ENCODE measurements at regions not wholly inside any gene's neighbourhood (a gene's known extent, or its start where the extent isn't known, plus 50 kb on each side); places are given as distances from the start of the nearest gene placed in this dataset.

- DNase-seq = no peak
- Histone ChIP-seq H3K36me3 (ENCODE audit: low read depth, low read length) (no peaks in the 10 kb centered on the region), H3K9me3 (ENCODE audit: low read length) (no peaks in the 10 kb centered on the region), H3K4me1 (ENCODE audit: insufficient read depth, low read length) (no peaks in the 10 kb centered on the region), H2AFZ (ENCODE audit: low read length) (no peak overlapping the region), H3F3A (ENCODE audit: low read length, unreplicated experiment) (no peaks in the 10 kb centered on the region), H3K4me2 (ENCODE audit: low read length) (no peak overlapping the region), H3K4me3 (ENCODE audit: low read length) (no peak overlapping the region), H3K27me3 (ENCODE audit: low read length) (no peaks in the 10 kb centered on the region), H3K79me2 (ENCODE audit: low read length) (no peaks in the 10 kb centered on the region), H3K27ac (ENCODE audit: low read length) (no peak overlapping the region), H4K20me1 (ENCODE audit: low read length) (no peaks in the 10 kb centered on the region), H3K9me2 (replicated peaks; ENCODE audit: low read length) (no peaks in the 10 kb centered on the region), H3K9ac (ENCODE audit: low read length) (no peak overlapping the region)
- intact Hi-C loops (cut with micrococcal nuclease) = no loop called here
- ChIA-PET CTCF (no interaction called here), POLR2A (ENCODE audit: unreplicated experiment) (no interaction called here)
- no TSS peak for BruUV-seq (replicated peaks)
- TF ChIP-seq CTCF (conservative IDR thresholded peaks at IDR 0.05; ENCODE audit: low read depth, low read length) = no peak
- TF ChIP-seq EZH2phosphoT487 (IDR thresholded peaks at IDR 0.05; ENCODE audit: borderline replicate concordance, low read length) = no peak
- no peak for TF ChIP-seq EZH2 (IDR thresholded peaks at IDR 0.05; ENCODE audit: low read length, unreplicated experiment)
- no peak for ATAC-seq
Observed at GRCh38 chr10:84075226-84076046, 63.9 kb upstream of the GHITM start.

DNA sequence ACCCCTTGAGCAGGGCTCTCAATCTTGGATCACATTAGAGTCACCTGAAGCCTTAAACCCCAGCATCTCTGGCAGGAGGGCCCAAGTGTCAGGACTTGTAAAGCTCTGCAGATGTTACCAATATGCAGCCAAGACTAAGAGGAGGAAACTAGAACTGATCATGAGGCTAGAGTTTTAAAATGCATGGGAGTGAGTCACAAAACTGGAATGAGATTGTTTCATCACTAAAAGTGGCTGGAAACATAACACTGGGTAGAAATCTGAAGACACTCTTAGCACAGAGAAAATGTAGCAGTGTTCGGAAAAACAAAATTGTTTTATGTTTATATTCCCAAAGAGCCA, 63.3 kb upstream of the GHITM start:
- no peak overlapping the region for H3K27ac ChIP-seq (ENCODE audit: low read length)
- H3K4me3 ChIP-seq (ENCODE audit: low read length) = no peak overlapping the region
- intact Hi-C loops (cut with micrococcal nuclease) = no loop called here
- DNase-seq (no peak), ATAC-seq (no peak)
- POLR2A ChIA-PET (ENCODE audit: unreplicated experiment) = no interaction called here
- H3K79me2 ChIP-seq (ENCODE audit: low read length) = no peaks in the 10 kb centered on the region
- H2AFZ ChIP-seq (ENCODE audit: low read length) = no peak overlapping the region
- no peaks in the 10 kb centered on the region for H4K20me1 ChIP-seq (ENCODE audit: low read length)
- no peaks in the 10 kb centered on the region for H3F3A ChIP-seq (ENCODE audit: low read length, unreplicated experiment)
- TF ChIP-seq EZH2 (IDR thresholded peaks at IDR 0.05; ENCODE audit: low read length, unreplicated experiment) = no peak
- no peak for TF ChIP-seq EZH2phosphoT487 (IDR thresholded peaks at IDR 0.05; ENCODE audit: borderline replicate concordance, low read length)
- TF ChIP-seq CTCF (conservative IDR thresholded peaks at IDR 0.05; ENCODE audit: low read depth, low read length) = no peak
- H3K27me3 ChIP-seq (ENCODE audit: low read length) = no peaks in the 10 kb centered on the region
- no peaks in the 10 kb centered on the region for H3K36me3 ChIP-seq (ENCODE audit: low read depth, low read length)
- H3K9me3 ChIP-seq (ENCODE audit: low read length) = no peaks in the 10 kb centered on the region
- CTCF ChIA-PET = no interaction called here
- no peaks in the 10 kb centered on the region for H3K4me1 ChIP-seq (ENCODE audit: insufficient read depth, low read length)
- H3K4me2 ChIP-seq (ENCODE audit: low read length) = no peak overlapping the region
- no peaks in the 10 kb centered on the region for H3K9me2 ChIP-seq (replicated peaks; ENCODE audit: low read length)
- H3K9ac ChIP-seq (ENCODE audit: low read length) = no peak overlapping the region
- BruUV-seq (replicated peaks) = no TSS peak

- Histone ChIP-seq H4K20me1 (ENCODE audit: low read length) (no peaks in the 10 kb centered on the region), H3K9me3 (ENCODE audit: low read length) (no peaks in the 10 kb centered on the region), H2AFZ (ENCODE audit: low read length) (no peak overlapping the region), H3K4me3 (ENCODE audit: low read length) (no peak overlapping the region), H3K36me3 (ENCODE audit: low read depth, low read length) (no peaks in the 10 kb centered on the region), H3K4me2 (ENCODE audit: low read length) (no peak overlapping the region), H3K27ac (ENCODE audit: low read length) (no peak overlapping the region), H3K9ac (ENCODE audit: low read length) (no peak overlapping the region), H3K4me1 (ENCODE audit: insufficient read depth, low read length) (no peaks in the 10 kb centered on the region), H3K27me3 (ENCODE audit: low read length) (no peaks in the 10 kb centered on the region), H3K9me2 (replicated peaks; ENCODE audit: low read length) (no peaks in the 10 kb centered on the region), H3K79me2 (ENCODE audit: low read length) (no peaks in the 10 kb centered on the region), H3F3A (ENCODE audit: low read length, unreplicated experiment) (no peaks in the 10 kb centered on the region)
- POLR2A ChIA-PET (ENCODE audit: unreplicated experiment) = no interaction called here
- no peak for ATAC-seq
- no TSS peak for BruUV-seq (replicated peaks)
- intact Hi-C loops (cut with micrococcal nuclease) = no loop called here
- DNase-seq = no peak
- TF ChIP-seq CTCF (conservative IDR thresholded peaks at IDR 0.05; ENCODE audit: low read depth, low read length) = peak; percentile 22; the same call in 1 of the 2 replicates
- no peak for TF ChIP-seq EZH2 (IDR thresholded peaks at IDR 0.05; ENCODE audit: low read length, unreplicated experiment)
- CTCF ChIA-PET = no interaction called here
Observed at GRCh38 chr10:84076540-84077195, 62.6 kb upstream of the GHITM start.

Data from PC-3 (cell line).